ENCODE measurements at regions not wholly inside any gene's neighbourhood (a gene's known extent, or its start where the extent isn't known, plus 50 kb on each side); places are given as distances from the start of the nearest gene placed in this dataset.

- no peak for DNase-seq
Observed at GRCh38 chr13:67857581-67858310, 627.6 kb upstream of the PCDH9 start.

- no peak for DNase-seq
Observed at GRCh38 chr13:67856955-67857354, 626.8 kb upstream of the PCDH9 start.

GRCh38 chr13:67855741-67856238 is 625.7 kb upstream of the PCDH9 start:
- no peak for DNase-seq

GRCh38 chr13:67854990-67855389 is 624.9 kb upstream of the PCDH9 start:
- no peak for DNase-seq

GRCh38 chr13:67844574-67844973 is 614.4 kb upstream of the PCDH9 start:
- no peak for DNase-seq

GRCh38 chr13:67841071-67841470 is 610.9 kb upstream of the PCDH9 start:
- no peak for DNase-seq

GRCh38 chr13:67833564-67833963 is 603.4 kb upstream of the PCDH9 start:
- DNase-seq = no peak

- DNase-seq = no peak
Observed at GRCh38 chr13:67829641-67830040, 599.5 kb upstream of the PCDH9 start.

- no peak for DNase-seq
Observed at GRCh38 chr13:67827992-67828391, 597.9 kb upstream of the PCDH9 start.

GRCh38 chr13:67821606-67822005 is 591.5 kb upstream of the PCDH9 start:
- no peak for DNase-seq

- DNase-seq = no peak
Observed at GRCh38 chr13:67806796-67807195, 576.7 kb upstream of the PCDH9 start.

- no peak for DNase-seq
Observed at GRCh38 chr13:67803118-67803517, 573.0 kb upstream of the PCDH9 start.

GRCh38 chr13:67792151-67792676 is 562.1 kb upstream of the PCDH9 start:
- DNase-seq = no peak

GRCh38 chr13:67791047-67791446 is 560.9 kb upstream of the PCDH9 start:
- no peak for DNase-seq

GRCh38 chr13:67776151-67776550 is 546.0 kb upstream of the PCDH9 start:
- DNase-seq = no peak

- DNase-seq = no peak
Observed at GRCh38 chr13:67775359-67775758, 545.2 kb upstream of the PCDH9 start.

- DNase-seq = no peak
Observed at GRCh38 chr13:67772807-67773453, 542.8 kb upstream of the PCDH9 start.

GRCh38 chr13:67771106-67771505 is 541.0 kb upstream of the PCDH9 start:
- DNase-seq = no peak

- no peak for DNase-seq
Observed at GRCh38 chr13:67769987-67770341, 539.8 kb upstream of the PCDH9 start.

- DNase-seq = no peak
Observed at GRCh38 chr13:67769063-67769986, 539.2 kb upstream of the PCDH9 start.

GRCh38 chr13:67763984-67764383 is 533.8 kb upstream of the PCDH9 start:
- no peak for DNase-seq

GRCh38 chr13:67763384-67763783 is 533.2 kb upstream of the PCDH9 start:
- DNase-seq = no peak

GRCh38 chr13:67758975-67759374 is 528.8 kb upstream of the PCDH9 start:
- no peak for DNase-seq

Data from GF-D8 (cell line).